NCI-H128 (cell line): ENCODE measurements at regions not wholly inside any gene's neighbourhood (a gene's known extent, or its start where the extent isn't known, plus 50 kb on each side); places are given as distances from the start of the nearest gene placed in this dataset.
"Not testable (repeated sequence)": the region's sequence is repeated elsewhere in the genome, so short reads cannot be mapped to it uniquely, and the experiment has no call there.

ENCODE experiments used
- DNase-seq: peaks from one replicate; lab custom pipeline; 2025; ENCODE audit not compliant: unreplicated experiment; lab: John Stamatoyannopoulos, UW

DNA sequence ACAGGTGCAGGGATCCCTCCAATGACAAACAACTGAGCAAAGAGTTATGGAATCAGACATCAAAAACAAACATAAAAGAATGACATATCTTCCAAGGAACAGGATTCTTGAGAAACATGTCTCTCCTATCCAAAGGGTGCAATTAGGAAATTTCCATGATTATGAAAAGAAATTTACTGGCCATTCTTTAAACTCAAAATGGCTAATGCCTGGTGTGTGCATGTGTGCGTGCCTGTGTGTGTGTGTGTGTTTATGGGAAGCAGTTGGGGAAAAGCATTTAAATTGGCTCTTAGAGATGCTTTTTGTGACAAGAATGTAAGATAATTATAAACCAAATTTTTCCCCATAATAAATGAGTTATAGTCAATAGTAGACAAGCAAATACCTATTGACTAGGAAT lies 320.5 kb upstream of the THBS1 start:
- DNase-seq: no peak

DNA sequence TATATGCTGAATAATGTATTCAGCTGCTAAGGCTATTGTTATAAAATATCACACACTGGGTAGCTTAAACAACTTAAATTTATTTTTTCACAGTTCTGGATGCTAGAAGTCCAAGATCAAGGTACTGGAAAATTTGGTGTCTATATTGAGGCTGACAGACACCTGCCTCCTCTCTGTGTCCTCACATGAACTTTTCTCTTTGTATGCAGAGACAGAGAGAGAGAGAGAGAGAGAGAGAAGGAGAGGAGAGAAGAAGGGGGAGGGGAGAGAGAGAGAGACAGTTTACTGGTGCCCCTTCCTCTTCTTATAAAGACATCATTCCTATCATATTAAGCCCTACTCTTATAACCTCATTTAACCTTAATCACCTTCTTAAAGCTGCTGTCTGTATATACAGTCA lies 320.1 kb upstream of the THBS1 start:
- no peak for DNase-seq

- DNase-seq: not testable (repeated sequence)
Measured at GRCh38 chr15:39261397-39262183, 319.3 kb upstream of the THBS1 start.

- not testable (repeated sequence) for DNase-seq
Measured at GRCh38 chr15:39262995-39263772, 317.7 kb upstream of the THBS1 start.

DNA sequence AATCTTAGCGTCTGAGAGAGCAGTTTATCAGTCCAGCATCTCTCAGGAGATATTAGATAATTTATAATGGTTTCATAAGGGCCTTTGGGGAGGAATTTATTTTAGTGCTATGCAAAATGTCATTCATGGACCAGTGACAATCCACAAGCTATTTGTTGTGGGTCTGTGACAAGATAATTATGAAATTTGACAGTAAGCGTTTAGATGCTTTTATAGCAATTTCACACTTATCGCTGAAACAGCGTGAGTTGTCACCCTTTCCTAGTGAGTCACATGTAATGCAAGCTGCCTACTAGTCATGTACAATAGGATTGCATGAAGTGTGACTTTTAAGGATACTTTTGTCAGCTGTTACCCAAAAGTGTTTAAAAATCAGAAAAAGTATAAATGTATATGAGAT lies 315.6 kb upstream of the THBS1 start:
- DNase-seq: no peak

GRCh38 chr15:39266890-39267289 lies 314.0 kb upstream of the THBS1 start:
- no peak for DNase-seq

- no peak for DNase-seq
Measured at GRCh38 chr15:39267685-39268084, 313.2 kb upstream of the THBS1 start.

DNA sequence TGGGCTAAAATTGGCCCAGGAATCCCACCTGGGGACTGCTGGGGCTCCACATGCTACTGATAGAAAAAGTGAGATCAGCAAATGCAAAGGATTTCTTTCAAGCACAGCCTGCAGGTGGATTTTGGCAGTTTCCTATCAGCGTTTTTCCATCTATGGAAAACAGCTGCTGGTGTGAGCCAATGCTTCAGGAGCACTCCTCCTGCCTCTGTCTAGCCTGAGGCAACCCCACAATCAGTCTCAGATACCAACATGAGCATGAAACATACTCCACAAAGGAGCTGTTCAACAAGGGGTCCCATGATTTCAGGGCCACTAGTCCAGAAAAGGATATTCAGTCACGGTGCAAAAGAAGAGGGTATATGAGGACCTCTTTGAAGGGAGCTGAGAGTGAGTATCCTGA lies 311.5 kb upstream of the THBS1 start:
- DNase-seq: no peak

- no peak for DNase-seq
Measured at GRCh38 chr15:39269821-39270220, 311.1 kb upstream of the THBS1 start.

DNA sequence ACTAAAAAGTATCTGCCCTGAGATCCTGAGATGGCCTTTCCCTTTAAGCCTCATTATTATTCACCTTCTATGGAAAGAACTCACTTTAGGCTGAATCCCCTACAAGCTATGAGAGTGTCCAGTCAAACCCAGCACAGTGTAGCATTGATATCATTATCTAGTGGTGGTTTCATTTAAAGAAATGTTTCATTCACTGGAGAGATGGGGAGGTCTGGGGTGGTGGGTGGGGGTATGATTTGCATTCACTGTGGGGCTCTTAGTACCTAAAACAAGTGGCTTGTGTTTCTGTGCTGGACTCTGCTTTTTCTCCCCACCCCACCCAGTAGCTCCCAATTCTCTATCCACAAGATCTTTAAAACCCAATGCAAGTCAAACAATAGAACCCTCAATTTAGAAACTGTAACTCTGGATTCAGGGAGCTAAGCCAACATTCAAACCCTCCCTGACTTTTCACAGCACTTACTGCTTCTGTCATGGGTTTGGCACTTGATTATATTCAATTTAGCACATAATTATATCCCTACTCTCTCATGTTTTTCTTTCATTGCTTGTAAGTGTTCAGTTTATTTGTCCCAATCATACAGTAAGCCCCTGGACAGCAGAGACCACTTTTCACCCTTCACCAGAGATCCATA lies 310.5 kb upstream of the THBS1 start:
- DNase-seq: no peak

- DNase-seq: no peak
Measured at GRCh38 chr15:39270934-39271333, 309.9 kb upstream of the THBS1 start.

- no peak for DNase-seq
Measured at GRCh38 chr15:39272901-39273300, 308.0 kb upstream of the THBS1 start.

GRCh38 chr15:39273717-39274411 lies 307.0 kb upstream of the THBS1 start:
- DNase-seq: no peak

- DNase-seq: no peak
Measured at GRCh38 chr15:39275066-39275465, 305.8 kb upstream of the THBS1 start.

- DNase-seq: no peak
Measured at GRCh38 chr15:39279311-39279710, 301.6 kb upstream of the THBS1 start.

DNA sequence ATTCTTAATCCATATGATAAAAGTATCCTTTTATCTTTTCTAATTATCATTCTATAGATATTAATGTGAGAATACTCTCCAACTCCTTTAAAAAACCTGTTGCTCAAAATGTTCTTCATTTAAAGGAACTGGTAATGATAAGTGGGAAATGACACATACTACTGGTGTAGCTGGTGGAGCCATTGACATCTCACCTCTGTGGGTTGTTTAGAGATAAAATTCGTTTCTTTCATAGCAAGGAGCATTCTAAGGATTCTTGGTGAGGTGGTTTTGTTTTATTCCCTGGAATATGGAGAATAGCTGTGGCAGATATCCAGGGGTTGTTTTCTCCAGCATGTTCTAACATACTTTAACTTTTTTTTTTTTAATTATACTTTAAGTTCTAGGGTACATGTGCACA lies 299.8 kb upstream of the THBS1 start:
- DNase-seq: no peak

DNA sequence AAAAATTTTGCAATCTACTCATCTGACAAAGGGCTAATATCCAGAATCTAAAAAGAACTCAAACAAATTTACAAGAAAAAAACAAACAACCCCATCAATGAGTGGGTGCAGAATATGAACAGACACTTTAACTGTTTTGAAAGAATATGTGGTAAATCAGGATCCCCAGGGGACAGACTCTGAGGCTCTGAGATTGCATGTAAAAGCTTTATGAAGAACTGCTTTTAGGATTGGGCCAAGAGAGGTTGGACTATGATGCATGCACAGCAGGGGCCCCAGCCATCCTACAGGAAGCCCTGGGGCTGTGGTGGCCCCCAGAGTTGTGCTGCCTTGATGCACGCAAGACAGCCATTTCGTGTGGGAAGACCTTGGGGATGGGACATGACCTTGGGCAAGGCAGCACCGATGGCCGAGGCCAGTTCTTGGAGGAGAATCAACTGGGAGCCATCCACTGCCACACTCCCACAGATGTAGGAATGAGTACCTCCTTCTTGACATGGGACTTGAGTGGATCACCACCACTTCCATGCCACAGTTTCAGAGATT lies 298.1 kb upstream of the THBS1 start:
- DNase-seq: no peak

DNA sequence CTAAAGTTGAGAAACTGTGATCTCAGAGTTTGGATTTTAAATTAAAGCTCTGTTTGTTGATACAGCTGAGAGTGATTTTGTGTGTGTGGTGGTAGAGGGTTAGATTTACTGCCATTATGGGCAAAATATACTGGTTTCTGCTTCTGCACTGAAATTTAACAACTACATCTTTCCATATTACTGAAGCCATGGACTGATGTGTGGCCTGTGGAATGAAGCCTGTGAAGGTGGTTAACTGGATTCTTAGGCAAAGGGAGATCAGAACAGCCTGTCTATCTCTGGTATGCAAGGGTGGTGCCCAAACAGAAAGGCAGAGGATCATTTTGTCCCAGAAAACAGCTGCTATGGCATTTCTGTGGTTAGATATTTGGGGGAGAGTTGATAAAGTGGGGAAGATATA lies 297.3 kb upstream of the THBS1 start:
- DNase-seq: no peak

GRCh38 chr15:39285071-39285470 lies 295.8 kb upstream of the THBS1 start:
- no peak for DNase-seq

GRCh38 chr15:39285663-39286062 lies 295.2 kb upstream of the THBS1 start:
- DNase-seq: no peak

GRCh38 chr15:39286706-39287105 lies 294.2 kb upstream of the THBS1 start:
- no peak for DNase-seq
